ENCODE measurements at regions not wholly inside any gene's neighbourhood (a gene's known extent, or its start where the extent isn't known, plus 50 kb on each side); places are given as distances from the start of the nearest gene placed in this dataset.

- TF ChIP-seq CTCF (IDR thresholded peaks at IDR 0.05) (no peak), POLR2A (IDR thresholded peaks at IDR 0.05) (no peak)
These were observed 288.5 kb downstream of the IRS2 start for GRCh38 chr13:109497917-109498316.
